ENCODE measurements at regions not wholly inside any gene's neighbourhood (a gene's known extent, or its start where the extent isn't known, plus 50 kb on each side); places are given as distances from the start of the nearest gene placed in this dataset.

- no peak for TF ChIP-seq CTCF (IDR thresholded peaks at IDR 0.05)
- TF ChIP-seq POLR2A (IDR thresholded peaks at IDR 0.05), result no peak
These were observed 77.7 kb upstream of the APCDD1 start for GRCh38 chr18:10376731-10377130.
